Body of pancreas (tissue), 4 donors: ENCODE measurements at regions not wholly inside any gene's neighbourhood (a gene's known extent, or its start where the extent isn't known, plus 50 kb on each side); places are given as distances from the start of the nearest gene placed in this dataset.

Source experiments
- ATAC-seq: fragments of 150-250 bp; one replicate; pipeline ENCODE4 v1.9.1; 2016
- DNase-seq, 4 donors: peaks; one replicate each; pipeline ENCODE4 v3.0.0-alpha.2; 2019
- H3K27ac ChIP-seq, 4 donors: fragments of 200-600 bp; sonication (generic); 1 replicate in 3 of 4; 2 replicates in 1 of 4; pipeline versions ENCODE4 v1.5.1 to v1.6.1; 2016 to 2019; ENCODE audit warnings: mild to moderate bottlenecking in 1 of 4, mixed read lengths in 1 of 4, moderate library complexity in 1 of 4
- H3K27me3 ChIP-seq, 2 donors: fragments of 200-600 bp; sonication (generic); one replicate each; pipeline ENCODE4 v1.6.0; 2016; ENCODE audit warnings: mild to moderate bottlenecking in 1 of 2
- H3K36me3 ChIP-seq, 2 donors: fragments of 200-600 bp; sonication (generic); replicated peaks in 1 of 2; 2 replicates each; pipeline ENCODE4 v1.5.1; 2016; ENCODE audit warnings: low read depth in 2 of 2; ENCODE audit not compliant: insufficient read depth in 1 of 2
- H3K4me1 ChIP-seq: fragments of 200-600 bp; sonication (generic); one replicate; pipeline ENCODE4 v1.6.0; 2016
- H3K4me3 ChIP-seq, 2 donors: fragments of 200-600 bp; sonication (generic); 1 replicate in 1 of 2; 2 replicates in 1 of 2; pipeline ENCODE4 v1.5.1; 2016 to 2019
- H3K9me3 ChIP-seq, 3 donors: fragments of 200-600 bp; sonication (generic); 1 replicate in 2 of 3; 2 replicates in 1 of 3; pipeline ENCODE4 v1.5.1; 2016
- POLR2A ChIP-seq, 3 donors: fragments of 450-650 bp; IDR thresholded peaks; one replicate each; pipeline ENCODE4 v1.6.1; 2016; ENCODE audit warnings: antibody characterized with exemption in 3 of 3, mild to moderate bottlenecking in 2 of 3
- WGBS, 2 donors: methylation state at CpG; one replicate each; pipeline ENCODE4 v1.1.5; 2017; 5-methylcytosine and 5-hydroxymethylcytosine counted together
- intact Hi-C: fragments of 100-400 bp; cut with DNase I; formaldehyde crosslinking; loops from one replicate; pipeline ENCODE4 v1.15.1; 2023
- TF ChIP-seq, protein P1 (sequence below), 7 experiments: fragments of 450-650 bp in 4 of 7; fragments of 200-600 bp in 3 of 7; sonication (generic) in 3 of 7; IDR thresholded peaks; one replicate each; pipeline ENCODE4 v1.5.1; 2016 to 2019; ENCODE audit warnings: antibody characterized with exemption in 7 of 7

DNA sequence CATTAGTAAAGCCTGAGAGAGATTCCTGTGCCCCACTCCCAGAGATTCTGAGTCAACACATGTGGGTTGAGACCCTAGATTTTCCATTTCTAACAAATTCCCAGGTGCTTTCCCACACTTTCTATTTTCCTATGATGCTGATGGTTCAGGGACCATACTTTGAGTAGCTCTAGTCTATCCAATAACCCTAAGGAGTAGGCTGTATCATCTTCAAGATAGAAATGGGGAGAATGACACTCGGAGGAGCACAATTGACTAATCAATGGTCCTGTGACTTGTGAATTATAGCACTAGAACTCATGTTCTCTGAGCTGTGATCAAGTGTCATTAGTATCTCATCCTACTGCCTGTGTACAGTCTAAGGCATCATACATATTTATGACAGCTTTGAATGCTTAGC lies 232.9 kb upstream of the B3GALT2 start:
- DNase-seq (no peak), ATAC-seq (no peak)
- Histone ChIP-seq H3K36me3 (no peaks in the 10 kb centered on the region), H3K4me3 (no peak overlapping the region), H3K4me1 (peaks cover 8% of the 10 kb centered on the region), H3K27me3 (no peaks in the 10 kb centered on the region), H3K27ac (no peak overlapping the region), H3K9me3 (no peaks in the 10 kb centered on the region)
- 94 to 100% methylated on average over 1 of the region's 1 CpG for WGBS, 2 donors
- TF ChIP-seq POLR2A (IDR thresholded peaks at IDR 0.05), result no peak
- TF ChIP-seq, protein P1, sequence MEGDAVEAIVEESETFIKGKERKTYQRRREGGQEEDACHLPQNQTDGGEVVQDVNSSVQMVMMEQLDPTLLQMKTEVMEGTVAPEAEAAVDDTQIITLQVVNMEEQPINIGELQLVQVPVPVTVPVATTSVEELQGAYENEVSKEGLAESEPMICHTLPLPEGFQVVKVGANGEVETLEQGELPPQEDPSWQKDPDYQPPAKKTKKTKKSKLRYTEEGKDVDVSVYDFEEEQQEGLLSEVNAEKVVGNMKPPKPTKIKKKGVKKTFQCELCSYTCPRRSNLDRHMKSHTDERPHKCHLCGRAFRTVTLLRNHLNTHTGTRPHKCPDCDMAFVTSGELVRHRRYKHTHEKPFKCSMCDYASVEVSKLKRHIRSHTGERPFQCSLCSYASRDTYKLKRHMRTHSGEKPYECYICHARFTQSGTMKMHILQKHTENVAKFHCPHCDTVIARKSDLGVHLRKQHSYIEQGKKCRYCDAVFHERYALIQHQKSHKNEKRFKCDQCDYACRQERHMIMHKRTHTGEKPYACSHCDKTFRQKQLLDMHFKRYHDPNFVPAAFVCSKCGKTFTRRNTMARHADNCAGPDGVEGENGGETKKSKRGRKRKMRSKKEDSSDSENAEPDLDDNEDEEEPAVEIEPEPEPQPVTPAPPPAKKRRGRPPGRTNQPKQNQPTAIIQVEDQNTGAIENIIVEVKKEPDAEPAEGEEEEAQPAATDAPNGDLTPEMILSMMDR (IDR thresholded peaks at IDR 0.05), result no peak
- intact Hi-C loops, result no loop called here

DNA sequence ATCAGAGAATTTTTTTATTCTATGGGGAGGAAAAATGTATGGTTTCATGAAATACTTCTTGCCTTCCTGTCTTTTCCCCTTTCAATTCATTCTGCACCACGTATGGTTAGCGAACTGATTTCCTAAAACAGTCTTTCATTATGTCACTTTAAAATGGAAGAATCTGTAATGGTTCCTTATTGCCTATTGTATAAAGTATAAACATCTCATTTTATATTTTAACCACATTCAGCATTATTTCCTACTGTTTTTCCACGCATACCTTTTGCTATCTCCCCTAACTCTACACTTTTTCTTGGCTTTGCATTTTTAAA lies 232.3 kb upstream of the B3GALT2 start:
- intact Hi-C loops, result no loop called here
- peaks cover 8% of the 10 kb centered on the region for H3K4me1 ChIP-seq
- no peaks in the 10 kb centered on the region for H3K9me3 ChIP-seq
- H3K4me3 ChIP-seq, result no peak overlapping the region
- DNase-seq (no peak), ATAC-seq (no peak)
- WGBS, 2 donors, result 69 to 71% methylated on average over 3 of the region's 3 CpGs
- H3K36me3 ChIP-seq, result no peaks in the 10 kb centered on the region
- H3K27ac ChIP-seq, result peak overlapping the region in 1 of 4 donors; percentile 42
- no peaks in the 10 kb centered on the region for H3K27me3 ChIP-seq
- TF ChIP-seq POLR2A (IDR thresholded peaks at IDR 0.05), result no peak
- TF ChIP-seq, protein P1 (IDR thresholded peaks at IDR 0.05), result no peak

DNA sequence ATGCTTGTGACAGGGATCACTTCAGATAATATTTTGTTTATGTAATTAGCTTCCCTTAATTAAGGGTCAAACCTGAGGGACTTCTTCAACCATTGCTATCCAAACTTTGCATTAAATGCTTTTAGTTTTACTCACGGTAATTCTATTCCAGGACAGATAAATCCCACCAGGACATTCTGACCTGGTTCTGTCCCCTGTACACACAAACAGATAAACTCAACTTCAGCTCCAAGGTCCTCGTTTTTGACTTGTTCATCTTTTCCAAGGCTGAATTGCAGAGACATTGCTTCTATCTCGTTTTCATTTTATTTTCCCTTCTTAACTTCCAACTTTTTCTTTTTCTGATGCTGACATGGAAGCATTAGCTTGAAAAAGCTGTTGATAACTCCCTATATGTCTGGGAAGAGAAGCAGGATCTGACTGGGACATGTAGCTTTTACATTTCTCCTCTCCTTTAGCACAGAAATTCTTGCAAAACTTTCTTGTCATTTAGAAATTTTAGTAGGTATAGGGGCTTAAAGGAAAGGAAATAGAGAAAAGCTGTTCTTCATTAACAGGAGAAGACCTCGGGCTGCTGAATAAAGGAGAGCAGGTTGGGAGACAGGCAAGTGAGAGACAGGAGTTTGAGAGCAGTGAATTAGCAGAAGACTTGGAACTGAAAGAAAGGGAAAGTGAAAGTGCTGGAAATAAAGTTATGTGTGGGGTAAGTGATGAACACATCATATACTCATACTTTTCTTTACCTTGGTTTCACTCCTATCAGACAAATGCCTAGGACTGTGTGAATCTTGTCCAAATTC lies 231.7 kb upstream of the B3GALT2 start:
- Histone ChIP-seq H3K27ac (peak overlapping the region in 2 of 4 donors; percentile 18 to 42), H3K4me1 (peaks cover 8% of the 10 kb centered on the region), H3K4me3 (no peak overlapping the region), H3K9me3 (no peaks in the 10 kb centered on the region), H3K36me3 (no peaks in the 10 kb centered on the region), H3K27me3 (no peaks in the 10 kb centered on the region)
- intact Hi-C loops, result no loop called here
- ATAC-seq (peak; percentile 71), DNase-seq (no peak)
- TF ChIP-seq, protein P1 (IDR thresholded peaks at IDR 0.05), result no peak
- TF ChIP-seq POLR2A (IDR thresholded peaks at IDR 0.05), result no peak
- WGBS, 2 donors, result 11 to 15% methylated on average over 4 of the region's 4 CpGs

DNA sequence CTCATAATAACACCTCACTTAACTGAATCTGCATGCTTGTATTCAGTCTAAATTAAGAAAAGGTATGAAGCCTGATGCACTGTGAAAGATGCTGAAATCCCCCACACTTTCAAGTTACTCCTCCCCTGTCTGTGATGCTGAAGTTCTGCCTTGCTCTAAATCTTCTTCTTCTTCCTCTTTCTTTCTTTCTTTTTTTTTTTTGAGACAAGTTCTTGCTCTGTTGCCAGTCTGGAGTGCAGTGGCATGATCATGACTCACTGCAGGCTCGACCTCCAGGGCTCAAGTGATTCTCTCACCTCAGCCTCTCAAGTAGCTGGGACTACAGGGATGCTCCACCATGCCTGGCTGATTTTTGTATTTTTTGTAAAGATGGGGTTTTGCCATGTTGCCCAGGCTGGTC lies 231.0 kb upstream of the B3GALT2 start:
- H3K4me3 ChIP-seq, result no peak overlapping the region
- H3K9me3 ChIP-seq, result no peaks in the 10 kb centered on the region
- H3K36me3 ChIP-seq, result no peaks in the 10 kb centered on the region
- H3K27me3 ChIP-seq, result no peaks in the 10 kb centered on the region
- DNase-seq (no peak), ATAC-seq (no peak)
- 76 to 89% methylated on average over 1 of the region's 1 CpG for WGBS, 2 donors
- no peak overlapping the region for H3K27ac ChIP-seq
- H3K4me1 ChIP-seq, result peaks cover 8% of the 10 kb centered on the region
- no peak for TF ChIP-seq POLR2A (IDR thresholded peaks at IDR 0.05)
- TF ChIP-seq, protein P1 (IDR thresholded peaks at IDR 0.05), result no peak
- intact Hi-C loops, result no loop called here
